Pancreas (tissue), 10 donors: ENCODE measurements at regions not wholly inside any gene's neighbourhood (a gene's known extent, or its start where the extent isn't known, plus 50 kb on each side); places are given as distances from the start of the nearest gene placed in this dataset.

Experiments
- ATAC-seq, 4 donors: fragments of 200-7000 bp; cut with Tn5 transposase; one replicate each; pipeline versions ENCODE4 v1.8.0 to v1.9.1; 2020; ENCODE audit warnings: mild to moderate bottlenecking in 4 of 4, moderate library complexity in 4 of 4
- DNase-seq, 6 donors: peaks; one replicate each; pipeline ENCODE4 v3.0.0-alpha.2; 2020
- FAIRE-seq: peaks from 2 replicates; lab custom pipeline; 2012; peaks lifted over from hg19 to GRCh38; lab: Jason Lieb, UNC
- H3K27ac ChIP-seq, 4 donors: fragments of 200-600 bp; sonication (generic); 1 replicate in 3 of 4; 2 replicates in 1 of 4; pipeline versions ENCODE4 v1.5.0 to v1.8.0; 2020
- H3K27me3 ChIP-seq, 4 donors: fragments of 200-600 bp; one replicate each; pipeline ENCODE4 v1.8.0; 2021
- H3K36me3 ChIP-seq, 3 donors: fragments of 200-600 bp; sonication (generic) in 1 of 3; one replicate each; pipeline versions ENCODE4 v1.5.0 to v1.8.0; 2020 to 2021
- H3K4me1 ChIP-seq, 3 donors: fragments of 200-600 bp; one replicate each; pipeline ENCODE4 v1.8.0; 2021
- H3K4me3 ChIP-seq, 4 donors: fragments of 200-600 bp; sonication (generic) in 2 of 4; one replicate each; pipeline versions ENCODE4 v1.5.0 to v1.8.0; 2020 to 2021
- H3K9me3 ChIP-seq, 4 donors: fragments of 200-600 bp; one replicate each; pipeline ENCODE4 v1.8.0; 2021
- WGBS, 2 donors: extraction: QIAGEN DNeasy Blood & Tissue Kit; methylation state at CpG; one replicate each; pipeline ENCODE4 v1.1.7; 2013; 5-methylcytosine and 5-hydroxymethylcytosine counted together
- intact Hi-C, 3 donors: fragments of 100-400 bp; cut with DNase I; formaldehyde crosslinking; loops; one replicate each; pipeline versions ENCODE4 v1.11.1 to v1.14.2; 2022
- TF ChIP-seq, protein P1 (sequence below), 4 donors: fragments of 200-600 bp; sonication (generic) in 3 of 4; IDR thresholded peaks; one replicate each; pipeline versions ENCODE4 v1.5.0 to v1.8.0; 2021; ENCODE audit warnings: antibody characterized with exemption in 4 of 4
- donor health status: healthy with polysubstance abuse.
- donor health status: DM: no; HTN: no; CAD: no; lungs with moderate emphysema.
- donor health status: DM: no; HTN: no; CAD: no.
- donor health status: control.
- donor health status: control.
- donor health status: Bipolar disorder and iron deficiency.
- donor health status: DM: yes; HTN: yes; CAD: no.
- donor health status: DM: no; HTN: no; CAD: no.
- donor health status: DM: no; HTN: no; CAD: no.
- donor health status: DM: yes; HTN: yes; CAD: no.

DNA sequence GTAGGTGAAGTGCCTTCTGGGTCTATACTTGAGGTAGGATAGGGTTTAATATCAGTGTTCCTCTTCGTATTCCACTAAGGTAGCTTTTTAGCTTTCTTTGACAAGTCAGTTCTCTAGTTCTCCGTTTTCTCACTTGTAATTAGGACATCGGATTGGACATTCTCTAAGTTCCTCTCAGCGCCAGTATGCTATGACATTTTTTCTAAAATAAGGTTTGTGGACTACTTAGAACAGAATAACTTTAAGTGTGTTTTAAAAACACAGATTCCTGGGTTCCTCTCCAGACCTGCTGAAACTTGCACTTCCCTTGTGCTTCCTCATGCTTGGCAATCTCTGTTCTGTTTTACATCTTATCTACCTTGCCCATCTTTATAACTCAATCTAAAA is 69.3 kb upstream of the YWHAQ start:
- DNase-seq, result no peak
- no peaks in the 10 kb centered on the region for H3K4me1 ChIP-seq
- ATAC-seq, result no peak
- no peak overlapping the region for H3K27ac ChIP-seq
- WGBS, 2 donors, result 63 to 80% methylated on average over 4 of the region's 4 CpGs
- H3K27me3 ChIP-seq, result no peaks in the 10 kb centered on the region
- TF ChIP-seq, protein P1, sequence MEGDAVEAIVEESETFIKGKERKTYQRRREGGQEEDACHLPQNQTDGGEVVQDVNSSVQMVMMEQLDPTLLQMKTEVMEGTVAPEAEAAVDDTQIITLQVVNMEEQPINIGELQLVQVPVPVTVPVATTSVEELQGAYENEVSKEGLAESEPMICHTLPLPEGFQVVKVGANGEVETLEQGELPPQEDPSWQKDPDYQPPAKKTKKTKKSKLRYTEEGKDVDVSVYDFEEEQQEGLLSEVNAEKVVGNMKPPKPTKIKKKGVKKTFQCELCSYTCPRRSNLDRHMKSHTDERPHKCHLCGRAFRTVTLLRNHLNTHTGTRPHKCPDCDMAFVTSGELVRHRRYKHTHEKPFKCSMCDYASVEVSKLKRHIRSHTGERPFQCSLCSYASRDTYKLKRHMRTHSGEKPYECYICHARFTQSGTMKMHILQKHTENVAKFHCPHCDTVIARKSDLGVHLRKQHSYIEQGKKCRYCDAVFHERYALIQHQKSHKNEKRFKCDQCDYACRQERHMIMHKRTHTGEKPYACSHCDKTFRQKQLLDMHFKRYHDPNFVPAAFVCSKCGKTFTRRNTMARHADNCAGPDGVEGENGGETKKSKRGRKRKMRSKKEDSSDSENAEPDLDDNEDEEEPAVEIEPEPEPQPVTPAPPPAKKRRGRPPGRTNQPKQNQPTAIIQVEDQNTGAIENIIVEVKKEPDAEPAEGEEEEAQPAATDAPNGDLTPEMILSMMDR (IDR thresholded peaks at IDR 0.05), result no peak
- no peaks in the 10 kb centered on the region for H3K9me3 ChIP-seq
- intact Hi-C loops, result no loop called here
- no peaks in the 10 kb centered on the region for H3K36me3 ChIP-seq
- no peak for FAIRE-seq
- H3K4me3 ChIP-seq, result no peak overlapping the region

- DNase-seq (no peak), ATAC-seq (no peak), FAIRE-seq (no peak)
- H3K4me1 ChIP-seq, result no peaks in the 10 kb centered on the region
- TF ChIP-seq, protein P1 (IDR thresholded peaks at IDR 0.05), result no peak
- intact Hi-C loops, result no loop called here
- H3K9me3 ChIP-seq, result no peaks in the 10 kb centered on the region
- H3K27ac ChIP-seq, result no peak overlapping the region
- WGBS, 2 donors, result 83 to 87% methylated on average over 3 of the region's 3 CpGs
- no peak overlapping the region for H3K4me3 ChIP-seq
- H3K36me3 ChIP-seq, result no peaks in the 10 kb centered on the region
- no peaks in the 10 kb centered on the region for H3K27me3 ChIP-seq
Measured at GRCh38 chr2:9702604-9703084, 71.8 kb upstream of the YWHAQ start.

- DNase-seq (no peak), ATAC-seq (peak in 3 of 4 donors; percentile 11 to 60 (median 44)), FAIRE-seq (no peak)
- Histone ChIP-seq H3K27me3 (no peaks in the 10 kb centered on the region), H3K9me3 (no peaks in the 10 kb centered on the region), H3K4me3 (no peak overlapping the region), H3K36me3 (no peaks in the 10 kb centered on the region), H3K27ac (no peak overlapping the region), H3K4me1 (no peaks in the 10 kb centered on the region)
- intact Hi-C loops, result no loop called here
- 43 to 45% methylated on average over 11 of the region's 11 CpGs for WGBS, 2 donors
- TF ChIP-seq, protein P1 (IDR thresholded peaks at IDR 0.05), result no peak
Measured at GRCh38 chr2:9703085-9703678, 72.4 kb upstream of the YWHAQ start.

- FAIRE-seq (no peak), ATAC-seq (peak in 3 of 4 donors; percentile 32 to 70 (median 60)), DNase-seq (no peak)
- H3K4me1 ChIP-seq, result no peaks in the 10 kb centered on the region
- H3K9me3 ChIP-seq, result no peaks in the 10 kb centered on the region
- WGBS, 2 donors, result 50 to 70% methylated on average over 3 of the region's 3 CpGs
- no peaks in the 10 kb centered on the region for H3K36me3 ChIP-seq
- no peak overlapping the region for H3K27ac ChIP-seq
- no peak overlapping the region for H3K4me3 ChIP-seq
- TF ChIP-seq, protein P1 (IDR thresholded peaks at IDR 0.05), result no peak
- no peaks in the 10 kb centered on the region for H3K27me3 ChIP-seq
- intact Hi-C loops, result no loop called here
Measured at GRCh38 chr2:9703701-9704221, 73.0 kb upstream of the YWHAQ start.

- H3K27me3 ChIP-seq, result no peaks in the 10 kb centered on the region
- no peaks in the 10 kb centered on the region for H3K9me3 ChIP-seq
- TF ChIP-seq, protein P1 (IDR thresholded peaks at IDR 0.05), result no peak
- H3K4me3 ChIP-seq, result no peak overlapping the region
- intact Hi-C loops, result no loop called here
- ATAC-seq (no peak), DNase-seq (no peak), FAIRE-seq (no peak)
- H3K4me1 ChIP-seq, result no peaks in the 10 kb centered on the region
- WGBS, 2 donors, result 92 to 96% methylated on average over 3 of the region's 3 CpGs
- H3K27ac ChIP-seq, result no peak overlapping the region
- no peaks in the 10 kb centered on the region for H3K36me3 ChIP-seq
Measured at GRCh38 chr2:9704600-9704999, 73.8 kb upstream of the YWHAQ start.
